GM23338 (cell line): ENCODE measurements at regions not wholly inside any gene's neighbourhood (a gene's known extent, or its start where the extent isn't known, plus 50 kb on each side); places are given as distances from the start of the nearest gene placed in this dataset.

Experiments
- ATAC-seq: fragments of 200-7000 bp; cut with Tn5 transposase; 3 replicates; pipeline ENCODE4 v1.9.1; 2020
- DNase-seq: peaks from one replicate; pipeline ENCODE4 v3.0.0-alpha.2; 2015; ENCODE audit warnings: low spot score
- H2AFZ ChIP-seq: fragments of 200-600 bp; sonication (generic); 2 replicates; pipeline ENCODE4 v1.8.0; 2016; ENCODE audit warnings: antibody characterized with exemption, mild to moderate bottlenecking, moderate library complexity
- H3F3A ChIP-seq: fragments of 200-600 bp; sonication (generic); replicated peaks from 2 replicates; pipeline ENCODE4 v1.8.0; 2017; ENCODE audit warnings: antibody characterized with exemption, mixed run types, low read depth
- H3K27ac ChIP-seq: fragments of 200-600 bp; sonication (generic); 2 replicates; pipeline ENCODE4 v1.6.1; 2016; ENCODE audit warnings: low read depth
- H3K27me3 ChIP-seq: fragments of 200-600 bp; sonication (generic); 2 replicates; pipeline ENCODE4 v1.8.0; 2016; ENCODE audit warnings: mild to moderate bottlenecking, mixed run types, moderate library complexity; ENCODE audit not compliant: insufficient read depth
- H3K36me3 ChIP-seq: fragments of 200-600 bp; sonication (generic); 2 replicates; pipeline ENCODE4 v1.8.0; 2016; ENCODE audit warnings: mild to moderate bottlenecking; ENCODE audit not compliant: insufficient read depth
- H3K4me1 ChIP-seq: fragments of 200-600 bp; sonication (generic); 2 replicates; pipeline ENCODE4 v1.8.0; 2016; ENCODE audit warnings: mild to moderate bottlenecking, moderate library complexity; ENCODE audit not compliant: insufficient read depth
- H3K4me2 ChIP-seq: fragments of 200-600 bp; sonication (generic); 2 replicates; pipeline ENCODE4 v1.7.1; 2017; ENCODE audit warnings: mixed run types
- H3K4me3 ChIP-seq: fragments of 200-600 bp; sonication (generic); 2 replicates; pipeline ENCODE4 v1.6.1; 2016; ENCODE audit warnings: mixed run types
- H3K79me2 ChIP-seq: fragments of 200-600 bp; sonication (generic); replicated peaks from 2 replicates; pipeline ENCODE4 v1.8.0; 2017; ENCODE audit warnings: mild to moderate bottlenecking; ENCODE audit not compliant: insufficient read depth
- H3K9me2 ChIP-seq: fragments of 200-600 bp; sonication (generic); 2 replicates; pipeline ENCODE4 v1.8.0; 2017; ENCODE audit not compliant: insufficient read depth
- H4K20me1 ChIP-seq: fragments of 200-600 bp; sonication (generic); replicated peaks from 2 replicates; pipeline ENCODE4 v1.8.0; 2017; ENCODE audit warnings: mild to moderate bottlenecking; ENCODE audit not compliant: insufficient read depth
- H3K27ac Mint-ChIP-seq: 2 replicates; pipeline ENCODE4 v1.8.0; 2020; ENCODE audit warnings: inconsistent platforms, mild to moderate bottlenecking, moderate library complexity, mixed read lengths
- H3K27me3 Mint-ChIP-seq: 3 replicates; pipeline ENCODE4 v1.8.0; 2022; ENCODE audit warnings: low read depth, mild to moderate bottlenecking, moderate library complexity, mixed read lengths, inconsistent platforms; ENCODE audit not compliant: insufficient read depth, poor library complexity
- H3K36me3 Mint-ChIP-seq: 3 replicates; pipeline ENCODE4 v1.8.0; 2021; ENCODE audit warnings: low read depth, mild to moderate bottlenecking, inconsistent platforms, moderate library complexity, mixed read lengths
- H3K4me1 Mint-ChIP-seq: 3 replicates; pipeline ENCODE4 v1.8.0; 2020; ENCODE audit warnings: mild to moderate bottlenecking, inconsistent platforms, mixed read lengths
- H3K4me3 Mint-ChIP-seq: 3 replicates; pipeline ENCODE4 v1.8.0; 2021; ENCODE audit warnings: moderate library complexity, mild to moderate bottlenecking, inconsistent platforms, mixed read lengths
- H3K9me3 Mint-ChIP-seq: 3 replicates; pipeline ENCODE4 v1.8.0; 2020; ENCODE audit warnings: moderate library complexity, mild to moderate bottlenecking, inconsistent platforms, mixed read lengths
- CREB1 ChIP-seq: fragments of 250-450 bp; sonication (Bioruptor Pico); IDR thresholded peaks from 2 replicates; pipeline ENCODE4 v1.5.0; 2020; ENCODE audit warnings: low read depth, mild to moderate bottlenecking, moderate library complexity
- ETS1 ChIP-seq: IDR thresholded peaks from 2 replicates; pipeline ENCODE4 v1.6.1; 2016; ENCODE audit warnings: antibody characterized with exemption
- EZH2 ChIP-seq: fragments of 200-600 bp; sonication (generic); IDR thresholded peaks from one replicate; pipeline ENCODE4 v1.8.0; 2017; ENCODE audit warnings: antibody characterized with exemption, mild to moderate bottlenecking, low read depth; ENCODE audit not compliant: unreplicated experiment
- EZH2phosphoT487 ChIP-seq: fragments of 200-600 bp; sonication (generic); IDR thresholded peaks from one replicate; pipeline ENCODE4 v1.8.1; 2018; ENCODE audit warnings: antibody characterized with exemption; ENCODE audit not compliant: unreplicated experiment
- JUNB ChIP-seq: IDR thresholded peaks from one replicate; pipeline ENCODE4 v1.6.1; 2016; ENCODE audit warnings: antibody characterized with exemption; ENCODE audit not compliant: unreplicated experiment
- NANOG ChIP-seq: IDR thresholded peaks from 2 replicates; pipeline ENCODE4 v1.6.1; 2016; ENCODE audit warnings: antibody characterized with exemption, borderline replicate concordance
- POLR2AphosphoS5 ChIP-seq: IDR thresholded peaks from 2 replicates; pipeline ENCODE4 v1.6.1; 2016; ENCODE audit warnings: antibody characterized with exemption, low read depth
- REST ChIP-seq: IDR thresholded peaks from one replicate; pipeline ENCODE4 v1.6.1; 2018; ENCODE audit warnings: antibody characterized with exemption; ENCODE audit not compliant: unreplicated experiment
- STAT1 ChIP-seq: IDR thresholded peaks from one replicate; pipeline ENCODE4 v1.6.1; 2016; ENCODE audit warnings: antibody characterized with exemption; ENCODE audit not compliant: unreplicated experiment
- ZNF114 ChIP-seq: fragments of 250-450 bp; sonication (Bioruptor Pico); IDR thresholded peaks from 2 replicates; pipeline ENCODE4 v1.5.0; 2020; ENCODE audit warnings: mild to moderate bottlenecking, moderate library complexity
- ZNF331 ChIP-seq: fragments of 250-450 bp; sonication (Bioruptor Pico); IDR thresholded peaks from 2 replicates; pipeline ENCODE4 v1.5.0; 2020; ENCODE audit warnings: low read depth, mild to moderate bottlenecking, moderate library complexity
- TF ChIP-seq, protein P1 (sequence below): fragments of 250-450 bp; sonication (Bioruptor Pico); IDR thresholded peaks from 2 replicates; pipeline ENCODE4 v1.5.0; 2020; ENCODE audit warnings: mild to moderate bottlenecking, moderate library complexity

GRCh38 chr2:181290182-181290581 lies 167.0 kb upstream of the ITGA4 start (continued):
- TF ChIP-seq REST, result no peak

GRCh38 chr2:181294979-181295378 lies 162.2 kb upstream of the ITGA4 start:
- Histone ChIP-seq H3K27me3 (no peaks in the 10 kb centered on the region), H4K20me1 (no peaks in the 10 kb centered on the region), H3K27ac (no peak overlapping the region), H3K79me2 (no peaks in the 10 kb centered on the region), H3F3A (no peaks in the 10 kb centered on the region), H3K4me2 (no peak overlapping the region), H2AFZ (no peak overlapping the region), H3K36me3 (no peaks in the 10 kb centered on the region), H3K4me1 (no peaks in the 10 kb centered on the region), H3K4me3 (no peak overlapping the region), H3K9me2 (no peaks in the 10 kb centered on the region)
- Mint-ChIP-seq H3K27ac (no peak overlapping the region), H3K4me3 (no peak overlapping the region), H3K9me3 (no peaks in the 10 kb centered on the region), H3K36me3 (no peaks in the 10 kb centered on the region), H3K4me1 (no peaks in the 10 kb centered on the region), H3K27me3 (no peaks in the 10 kb centered on the region)
- ATAC-seq, result no peak
- no peak for DNase-seq
- TF ChIP-seq EZH2, result no peak
- TF ChIP-seq JUNB, result no peak
- TF ChIP-seq REST, result no peak
- TF ChIP-seq ZNF114 (CRISPR knock-in tag), result no peak
- TF ChIP-seq CREB1 (CRISPR knock-in tag), result no peak
- no peak for TF ChIP-seq ZNF331 (CRISPR knock-in tag)
- TF ChIP-seq EZH2phosphoT487, result no peak
- TF ChIP-seq STAT1, result no peak
- no peak for TF ChIP-seq POLR2AphosphoS5
- no peak for TF ChIP-seq ETS1
- TF ChIP-seq NANOG, result no peak
- TF ChIP-seq, protein P1, sequence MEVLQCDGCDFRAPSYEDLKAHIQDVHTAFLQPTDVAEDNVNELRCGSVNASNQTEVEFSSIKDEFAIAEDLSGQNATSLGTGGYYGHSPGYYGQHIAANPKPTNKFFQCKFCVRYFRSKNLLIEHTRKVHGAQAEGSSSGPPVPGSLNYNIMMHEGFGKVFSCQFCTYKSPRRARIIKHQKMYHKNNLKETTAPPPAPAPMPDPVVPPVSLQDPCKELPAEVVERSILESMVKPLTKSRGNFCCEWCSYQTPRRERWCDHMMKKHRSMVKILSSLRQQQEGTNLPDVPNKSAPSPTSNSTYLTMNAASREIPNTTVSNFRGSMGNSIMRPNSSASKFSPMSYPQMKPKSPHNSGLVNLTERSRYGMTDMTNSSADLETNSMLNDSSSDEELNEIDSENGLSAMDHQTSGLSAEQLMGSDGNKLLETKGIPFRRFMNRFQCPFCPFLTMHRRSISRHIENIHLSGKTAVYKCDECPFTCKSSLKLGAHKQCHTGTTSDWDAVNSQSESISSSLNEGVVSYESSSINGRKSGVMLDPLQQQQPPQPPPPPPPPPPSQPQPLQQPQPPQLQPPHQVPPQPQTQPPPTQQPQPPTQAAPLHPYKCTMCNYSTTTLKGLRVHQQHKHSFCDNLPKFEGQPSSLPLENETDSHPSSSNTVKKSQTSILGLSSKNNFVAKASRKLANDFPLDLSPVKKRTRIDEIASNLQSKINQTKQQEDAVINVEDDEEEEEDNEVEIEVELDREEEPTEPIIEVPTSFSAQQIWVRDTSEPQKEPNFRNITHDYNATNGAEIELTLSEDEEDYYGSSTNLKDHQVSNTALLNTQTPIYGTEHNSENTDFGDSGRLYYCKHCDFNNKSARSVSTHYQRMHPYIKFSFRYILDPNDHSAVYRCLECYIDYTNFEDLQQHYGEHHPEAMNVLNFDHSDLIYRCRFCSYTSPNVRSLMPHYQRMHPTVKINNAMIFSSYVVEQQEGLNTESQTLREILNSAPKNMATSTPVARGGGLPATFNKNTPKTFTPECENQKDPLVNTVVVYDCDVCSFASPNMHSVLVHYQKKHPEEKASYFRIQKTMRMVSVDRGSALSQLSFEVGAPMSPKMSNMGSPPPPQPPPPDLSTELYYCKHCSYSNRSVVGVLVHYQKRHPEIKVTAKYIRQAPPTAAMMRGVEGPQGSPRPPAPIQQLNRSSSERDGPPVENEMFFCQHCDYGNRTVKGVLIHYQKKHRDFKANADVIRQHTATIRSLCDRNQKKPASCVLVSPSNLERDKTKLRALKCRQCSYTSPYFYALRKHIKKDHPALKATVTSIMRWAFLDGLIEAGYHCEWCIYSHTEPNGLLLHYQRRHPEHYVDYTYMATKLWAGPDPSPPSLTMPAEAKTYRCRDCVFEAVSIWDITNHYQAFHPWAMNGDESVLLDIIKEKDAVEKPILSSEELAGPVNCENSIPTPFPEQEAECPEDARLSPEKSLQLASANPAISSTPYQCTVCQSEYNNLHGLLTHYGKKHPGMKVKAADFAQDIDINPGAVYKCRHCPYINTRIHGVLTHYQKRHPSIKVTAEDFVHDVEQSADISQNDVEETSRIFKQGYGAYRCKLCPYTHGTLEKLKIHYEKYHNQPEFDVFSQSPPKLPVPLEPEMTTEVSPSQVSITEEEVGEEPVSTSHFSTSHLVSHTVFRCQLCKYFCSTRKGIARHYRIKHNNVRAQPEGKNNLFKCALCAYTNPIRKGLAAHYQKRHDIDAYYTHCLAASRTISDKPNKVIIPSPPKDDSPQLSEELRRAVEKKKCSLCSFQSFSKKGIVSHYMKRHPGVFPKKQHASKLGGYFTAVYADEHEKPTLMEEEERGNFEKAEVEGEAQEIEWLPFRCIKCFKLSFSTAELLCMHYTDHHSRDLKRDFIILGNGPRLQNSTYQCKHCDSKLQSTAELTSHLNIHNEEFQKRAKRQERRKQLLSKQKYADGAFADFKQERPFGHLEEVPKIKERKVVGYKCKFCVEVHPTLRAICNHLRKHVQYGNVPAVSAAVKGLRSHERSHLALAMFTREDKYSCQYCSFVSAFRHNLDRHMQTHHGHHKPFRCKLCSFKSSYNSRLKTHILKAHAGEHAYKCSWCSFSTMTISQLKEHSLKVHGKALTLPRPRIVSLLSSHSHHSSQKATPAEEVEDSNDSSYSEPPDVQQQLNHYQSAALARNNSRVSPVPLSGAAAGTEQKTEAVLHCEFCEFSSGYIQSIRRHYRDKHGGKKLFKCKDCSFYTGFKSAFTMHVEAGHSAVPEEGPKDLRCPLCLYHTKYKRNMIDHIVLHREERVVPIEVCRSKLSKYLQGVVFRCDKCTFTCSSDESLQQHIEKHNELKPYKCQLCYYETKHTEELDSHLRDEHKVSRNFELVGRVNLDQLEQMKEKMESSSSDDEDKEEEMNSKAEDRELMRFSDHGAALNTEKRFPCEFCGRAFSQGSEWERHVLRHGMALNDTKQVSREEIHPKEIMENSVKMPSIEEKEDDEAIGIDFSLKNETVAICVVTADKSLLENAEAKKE (CRISPR knock-in tag), result no peak
